ENCODE measurements at regions not wholly inside any gene's neighbourhood (a gene's known extent, or its start where the extent isn't known, plus 50 kb on each side); places are given as distances from the start of the nearest gene placed in this dataset.
A peak's percentile ranks its signal among the peaks of the same experiment; 100 is the strongest.

- no peak for TF ChIP-seq EZH2 (optimal IDR thresholded peaks at IDR 0.05; ENCODE audit: low read depth, low read length)
- TF ChIP-seq CTCF (IDR thresholded peaks at IDR 0.05; ENCODE audit: low read length): no peak
- TF ChIP-seq EZH2phosphoT487 (IDR thresholded peaks at IDR 0.05; ENCODE audit: low read length): no peak
- Histone ChIP-seq H3F3A (ENCODE audit: insufficient read depth, low read length) (no peaks in the 10 kb centered on the region; the same call in 1 of the 2 replicates), H3K9me2 (replicated peaks; ENCODE audit: insufficient read depth, low read length) (no peaks in the 10 kb centered on the region), H3K4me3 (ENCODE audit: low read length) (no peak overlapping the region), H3K9ac (ENCODE audit: low read length) (no peak overlapping the region), H3K9me3 (replicated peaks; ENCODE audit: insufficient read depth, low read length) (no peaks in the 10 kb centered on the region), H3K79me2 (ENCODE audit: low read length) (no peaks in the 10 kb centered on the region), H4K20me1 (ENCODE audit: insufficient read depth, low read length) (no peaks in the 10 kb centered on the region), H3K4me2 (ENCODE audit: low read depth, low read length) (peak overlapping the region; percentile 38; the same call in 1 of the 2 replicates), H3K36me3 (replicated peaks; ENCODE audit: insufficient read depth, low read length) (no peaks in the 10 kb centered on the region), H3K27me3 (replicated peaks; ENCODE audit: insufficient read depth, low read length) (no peaks in the 10 kb centered on the region), H3K27ac (ENCODE audit: low read length) (no peak overlapping the region), H3K4me1 (ENCODE audit: low read length) (peaks cover 14% of the 10 kb centered on the region), H2AFZ (ENCODE audit: low read length) (peak overlapping the region; percentile 40)
- DNase-seq: peak; percentile 50
Measured at GRCh38 chr3:67083277-67083676, 85.2 kb downstream of the KBTBD8 start.

DNA sequence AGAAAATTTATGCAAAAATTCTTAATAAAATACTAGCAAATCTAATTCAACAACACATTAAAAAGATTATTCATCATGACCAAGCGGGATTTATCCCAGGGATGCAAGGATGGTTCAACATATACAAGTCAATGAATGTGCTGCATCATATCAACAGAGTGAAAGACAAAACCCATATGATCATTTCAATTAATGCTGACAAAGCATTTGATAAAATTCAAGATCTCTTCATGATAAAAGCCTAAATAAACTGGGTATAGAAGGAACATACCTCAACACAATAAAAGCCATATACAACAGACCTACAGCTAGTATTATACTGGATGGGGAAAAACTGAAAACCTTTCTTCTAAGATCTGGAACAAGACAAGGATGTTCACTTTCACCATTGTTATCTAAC, 89.7 kb downstream of the KBTBD8 start:
- DNase-seq: no peak
- no peaks in the 10 kb centered on the region for H3K36me3 ChIP-seq (replicated peaks; ENCODE audit: insufficient read depth, low read length)
- H3K4me3 ChIP-seq (ENCODE audit: low read length): no peak overlapping the region
- no peak overlapping the region for H3K27ac ChIP-seq (ENCODE audit: low read length)
- TF ChIP-seq CTCF (IDR thresholded peaks at IDR 0.05; ENCODE audit: low read length) (no peak), EZH2 (optimal IDR thresholded peaks at IDR 0.05; ENCODE audit: low read depth, low read length) (no peak), EZH2phosphoT487 (IDR thresholded peaks at IDR 0.05; ENCODE audit: low read length) (no peak)
- H3K9me3 ChIP-seq (replicated peaks; ENCODE audit: insufficient read depth, low read length): no peaks in the 10 kb centered on the region
- no peaks in the 10 kb centered on the region for H3K9me2 ChIP-seq (replicated peaks; ENCODE audit: insufficient read depth, low read length)
- peaks cover 11% of the 10 kb centered on the region for H3K4me1 ChIP-seq (ENCODE audit: low read length)
- no peak overlapping the region for H3K9ac ChIP-seq (ENCODE audit: low read length)
- H3K79me2 ChIP-seq (ENCODE audit: low read length): no peaks in the 10 kb centered on the region
- no peaks in the 10 kb centered on the region for H3K27me3 ChIP-seq (replicated peaks; ENCODE audit: insufficient read depth, low read length)
- no peaks in the 10 kb centered on the region; the same call in 1 of the 2 replicates for H3F3A ChIP-seq (ENCODE audit: insufficient read depth, low read length)
- H2AFZ ChIP-seq (ENCODE audit: low read length): no peak overlapping the region
- no peaks in the 10 kb centered on the region for H4K20me1 ChIP-seq (ENCODE audit: insufficient read depth, low read length)
- no peak overlapping the region for H3K4me2 ChIP-seq (ENCODE audit: low read depth, low read length)

- DNase-seq: no peak
- H3K9me2 ChIP-seq (replicated peaks; ENCODE audit: insufficient read depth, low read length): no peaks in the 10 kb centered on the region
Measured at GRCh38 chr3:67090474-67090873, 92.4 kb downstream of the KBTBD8 start.

More at GRCh38 chr3:67090474-67090873, 92.4 kb downstream of the KBTBD8 start:
- no peaks in the 10 kb centered on the region for H3K36me3 ChIP-seq (replicated peaks; ENCODE audit: insufficient read depth, low read length)
- no peak overlapping the region for H3K4me3 ChIP-seq (ENCODE audit: low read length)
- TF ChIP-seq EZH2 (optimal IDR thresholded peaks at IDR 0.05; ENCODE audit: low read depth, low read length) (no peak), CTCF (IDR thresholded peaks at IDR 0.05; ENCODE audit: low read length) (no peak), EZH2phosphoT487 (IDR thresholded peaks at IDR 0.05; ENCODE audit: low read length) (no peak)
- H4K20me1 ChIP-seq (ENCODE audit: insufficient read depth, low read length): no peaks in the 10 kb centered on the region
- H3K27ac ChIP-seq (ENCODE audit: low read length): no peak overlapping the region
- H3F3A ChIP-seq (ENCODE audit: insufficient read depth, low read length): no peaks in the 10 kb centered on the region
- H2AFZ ChIP-seq (ENCODE audit: low read length): no peak overlapping the region
- H3K4me1 ChIP-seq (ENCODE audit: low read length): no peaks in the 10 kb centered on the region
- H3K79me2 ChIP-seq (ENCODE audit: low read length): no peaks in the 10 kb centered on the region
- no peak overlapping the region for H3K9ac ChIP-seq (ENCODE audit: low read length)
- no peaks in the 10 kb centered on the region for H3K27me3 ChIP-seq (replicated peaks; ENCODE audit: insufficient read depth, low read length)
- H3K9me3 ChIP-seq (replicated peaks; ENCODE audit: insufficient read depth, low read length): no peaks in the 10 kb centered on the region
- H3K4me2 ChIP-seq (ENCODE audit: low read depth, low read length): no peak overlapping the region

All from MM.1S (cell line).